ENCODE measurements at regions not wholly inside any gene's neighbourhood (a gene's known extent, or its start where the extent isn't known, plus 50 kb on each side); places are given as distances from the start of the nearest gene placed in this dataset.

- no peaks in the 10 kb centered on the region for H3K36me3 ChIP-seq (ENCODE audit: control insufficient read depth in 3 of 3, insufficient read depth in 2 of 3, low read depth in 1 of 3, low read length in 3 of 3)
- H3K4me1 ChIP-seq (ENCODE audit: control insufficient read depth in 3 of 3, insufficient read depth in 2 of 3, low read depth in 1 of 3, low read length in 2 of 3) = no peaks in the 10 kb centered on the region
- H3K9me3 ChIP-seq (ENCODE audit: control insufficient read depth in 2 of 2, insufficient read depth in 1 of 2, low read depth in 1 of 2, low read length in 1 of 2) = no peaks in the 10 kb centered on the region
- DNase-seq (no peak), FAIRE-seq (no peak)
- no peaks in the 10 kb centered on the region for H3K27me3 ChIP-seq (ENCODE audit: control insufficient read depth in 3 of 3, insufficient read depth in 3 of 3, low read length in 3 of 3)
- no peak overlapping the region for H3K4me3 ChIP-seq (ENCODE audit: low read depth in 1 of 3, low read length in 3 of 3)
- no peak overlapping the region for H3K27ac ChIP-seq (ENCODE audit: low read depth in 1 of 3, low read length in 2 of 3)
These were observed 760.0 kb upstream of the RIOK2 start for GRCh38 chr5:97943036-97943435.

GRCh38 chr5:97951139-97951538 is 768.1 kb upstream of the RIOK2 start:
- H3K27ac ChIP-seq (ENCODE audit: low read depth in 1 of 3, low read length in 2 of 3) = no peak overlapping the region
- WGBS, 3 donors = 64 to 85% (median 72%) methylated on average over 2 of the region's 2 CpGs

GRCh38 chr5:97955450-97955849 is 772.4 kb upstream of the RIOK2 start:
- 89 to 91% (median 89%) methylated on average over 1 of the region's 1 CpG for WGBS, 3 donors
- no peak overlapping the region for H3K27ac ChIP-seq (ENCODE audit: low read depth in 1 of 3, low read length in 2 of 3)
- DNase-seq (no peak), FAIRE-seq (no peak)
- no peak overlapping the region for H3K4me3 ChIP-seq (ENCODE audit: low read depth in 1 of 3, low read length in 3 of 3)
- no peaks in the 10 kb centered on the region for H3K36me3 ChIP-seq (ENCODE audit: control insufficient read depth in 3 of 3, insufficient read depth in 2 of 3, low read depth in 1 of 3, low read length in 3 of 3)
- H3K27me3 ChIP-seq (ENCODE audit: control insufficient read depth in 3 of 3, insufficient read depth in 3 of 3, low read length in 3 of 3) = no peaks in the 10 kb centered on the region
- peaks cover 0 to 8% of the 10 kb centered on the region in 2 donors for H3K9me3 ChIP-seq (ENCODE audit: control insufficient read depth in 2 of 2, insufficient read depth in 1 of 2, low read depth in 1 of 2, low read length in 1 of 2)
- no peaks in the 10 kb centered on the region for H3K4me1 ChIP-seq (ENCODE audit: control insufficient read depth in 3 of 3, insufficient read depth in 2 of 3, low read depth in 1 of 3, low read length in 2 of 3)

More at GRCh38 chr5:97951139-97951538, 768.1 kb upstream of the RIOK2 start:
- DNase-seq = no peak
- Histone ChIP-seq H3K4me3 (ENCODE audit: low read depth in 1 of 3, low read length in 3 of 3) (no peak overlapping the region), H3K9me3 (ENCODE audit: control insufficient read depth in 2 of 2, insufficient read depth in 1 of 2, low read depth in 1 of 2, low read length in 1 of 2) (peaks cover 0 to 7% of the 10 kb centered on the region in 2 donors), H3K27me3 (ENCODE audit: control insufficient read depth in 3 of 3, insufficient read depth in 3 of 3, low read length in 3 of 3) (no peaks in the 10 kb centered on the region), H3K36me3 (ENCODE audit: control insufficient read depth in 3 of 3, insufficient read depth in 2 of 3, low read depth in 1 of 3, low read length in 3 of 3) (no peaks in the 10 kb centered on the region), H3K4me1 (ENCODE audit: control insufficient read depth in 3 of 3, insufficient read depth in 2 of 3, low read depth in 1 of 3, low read length in 2 of 3) (no peaks in the 10 kb centered on the region)
- no peak for FAIRE-seq

GRCh38 chr5:97967292-97967691 is 784.2 kb upstream of the RIOK2 start:
- 60 to 70% (median 68%) methylated on average over 3 of the region's 3 CpGs for WGBS, 3 donors
- DNase-seq = no peak
- H3K4me1 ChIP-seq (ENCODE audit: control insufficient read depth in 3 of 3, insufficient read depth in 2 of 3, low read depth in 1 of 3, low read length in 2 of 3) = no peaks in the 10 kb centered on the region
- no peak for FAIRE-seq
- H3K27ac ChIP-seq (ENCODE audit: low read depth in 1 of 3, low read length in 2 of 3) = no peak overlapping the region
- no peaks in the 10 kb centered on the region for H3K27me3 ChIP-seq (ENCODE audit: control insufficient read depth in 3 of 3, insufficient read depth in 3 of 3, low read length in 3 of 3)
- H3K36me3 ChIP-seq (ENCODE audit: control insufficient read depth in 3 of 3, insufficient read depth in 2 of 3, low read depth in 1 of 3, low read length in 3 of 3) = no peaks in the 10 kb centered on the region
- no peaks in the 10 kb centered on the region for H3K9me3 ChIP-seq (ENCODE audit: control insufficient read depth in 2 of 2, insufficient read depth in 1 of 2, low read depth in 1 of 2, low read length in 1 of 2)
- no peak overlapping the region for H3K4me3 ChIP-seq (ENCODE audit: low read depth in 1 of 3, low read length in 3 of 3)

GRCh38 chr5:97968346-97968745 is 785.3 kb upstream of the RIOK2 start:
- FAIRE-seq (no peak), DNase-seq (no peak)
- Histone ChIP-seq H3K27ac (ENCODE audit: low read depth in 1 of 3, low read length in 2 of 3) (no peak overlapping the region), H3K4me1 (ENCODE audit: control insufficient read depth in 3 of 3, insufficient read depth in 2 of 3, low read depth in 1 of 3, low read length in 2 of 3) (peaks cover 0 to 2% (median 0%) of the 10 kb centered on the region in 3 donors), H3K4me3 (ENCODE audit: low read depth in 1 of 3, low read length in 3 of 3) (no peak overlapping the region), H3K36me3 (ENCODE audit: control insufficient read depth in 3 of 3, insufficient read depth in 2 of 3, low read depth in 1 of 3, low read length in 3 of 3) (no peaks in the 10 kb centered on the region), H3K9me3 (ENCODE audit: control insufficient read depth in 2 of 2, insufficient read depth in 1 of 2, low read depth in 1 of 2, low read length in 1 of 2) (no peaks in the 10 kb centered on the region), H3K27me3 (ENCODE audit: control insufficient read depth in 3 of 3, insufficient read depth in 3 of 3, low read length in 3 of 3) (no peaks in the 10 kb centered on the region)
- WGBS, 3 donors = 90 to 95% (median 92%) methylated on average over 2 of the region's 2 CpGs

GRCh38 chr5:97979740-97980139 is 793.7 kb upstream of the RGMB start:
- no peak for DNase-seq
- no peaks in the 10 kb centered on the region for H3K27me3 ChIP-seq (ENCODE audit: control insufficient read depth in 3 of 3, insufficient read depth in 3 of 3, low read length in 3 of 3)
- no peaks in the 10 kb centered on the region for H3K4me1 ChIP-seq (ENCODE audit: control insufficient read depth in 3 of 3, insufficient read depth in 2 of 3, low read depth in 1 of 3, low read length in 2 of 3)
- no peak overlapping the region for H3K4me3 ChIP-seq (ENCODE audit: low read depth in 1 of 3, low read length in 3 of 3)
- no peak for FAIRE-seq
- 63 to 83% (median 72%) methylated on average over 3 of the region's 3 CpGs for whole genome bisulfite sequencing, 3 donors
- H3K36me3 ChIP-seq (ENCODE audit: control insufficient read depth in 3 of 3, insufficient read depth in 2 of 3, low read depth in 1 of 3, low read length in 3 of 3) = no peaks in the 10 kb centered on the region
- H3K9me3 ChIP-seq (ENCODE audit: control insufficient read depth in 2 of 2, insufficient read depth in 1 of 2, low read depth in 1 of 2, low read length in 1 of 2) = no peaks in the 10 kb centered on the region
- H3K27ac ChIP-seq (ENCODE audit: low read depth in 1 of 3, low read length in 2 of 3) = no peak overlapping the region

GRCh38 chr5:97980291-97980690 is 793.2 kb upstream of the RGMB start:
- H3K36me3 ChIP-seq (ENCODE audit: control insufficient read depth in 3 of 3, insufficient read depth in 2 of 3, low read depth in 1 of 3, low read length in 3 of 3) = no peaks in the 10 kb centered on the region
- no peaks in the 10 kb centered on the region for H3K9me3 ChIP-seq (ENCODE audit: control insufficient read depth in 2 of 2, insufficient read depth in 1 of 2, low read depth in 1 of 2, low read length in 1 of 2)
- H3K4me3 ChIP-seq (ENCODE audit: low read depth in 1 of 3, low read length in 3 of 3) = no peak overlapping the region
- H3K4me1 ChIP-seq (ENCODE audit: control insufficient read depth in 3 of 3, insufficient read depth in 2 of 3, low read depth in 1 of 3, low read length in 2 of 3) = no peaks in the 10 kb centered on the region
- WGBS, 3 donors = 91 to 94% (median 93%) methylated on average over 1 of the region's 1 CpG
- no peak for FAIRE-seq
- no peak overlapping the region for H3K27ac ChIP-seq (ENCODE audit: low read depth in 1 of 3, low read length in 2 of 3)
- no peaks in the 10 kb centered on the region for H3K27me3 ChIP-seq (ENCODE audit: control insufficient read depth in 3 of 3, insufficient read depth in 3 of 3, low read length in 3 of 3)
- DNase-seq = no peak

GRCh38 chr5:97986069-97986468 is 787.4 kb upstream of the RGMB start:
- WGBS, 3 donors = 70 to 81% (median 75%) methylated on average over 4 of the region's 4 CpGs
- DNase-seq = no peak
- Histone ChIP-seq H3K36me3 (ENCODE audit: control insufficient read depth in 3 of 3, insufficient read depth in 2 of 3, low read depth in 1 of 3, low read length in 3 of 3) (no peaks in the 10 kb centered on the region), H3K27me3 (ENCODE audit: control insufficient read depth in 3 of 3, insufficient read depth in 3 of 3, low read length in 3 of 3) (no peaks in the 10 kb centered on the region), H3K4me3 (ENCODE audit: low read depth in 1 of 3, low read length in 3 of 3) (no peak overlapping the region), H3K27ac (ENCODE audit: low read depth in 1 of 3, low read length in 2 of 3) (no peak overlapping the region), H3K9me3 (ENCODE audit: control insufficient read depth in 2 of 2, insufficient read depth in 1 of 2, low read depth in 1 of 2, low read length in 1 of 2) (no peaks in the 10 kb centered on the region), H3K4me1 (ENCODE audit: control insufficient read depth in 3 of 3, insufficient read depth in 2 of 3, low read depth in 1 of 3, low read length in 2 of 3) (no peaks in the 10 kb centered on the region)
- no peak for FAIRE-seq

GRCh38 chr5:97991236-97991635 is 782.2 kb upstream of the RGMB start:
- DNase-seq (no peak), FAIRE-seq (no peak)
- H3K27ac ChIP-seq (ENCODE audit: low read depth in 1 of 3, low read length in 2 of 3) = no peak overlapping the region
- no peaks in the 10 kb centered on the region for H3K36me3 ChIP-seq (ENCODE audit: control insufficient read depth in 3 of 3, insufficient read depth in 2 of 3, low read depth in 1 of 3, low read length in 3 of 3)
- H3K27me3 ChIP-seq (ENCODE audit: control insufficient read depth in 3 of 3, insufficient read depth in 3 of 3, low read length in 3 of 3) = no peaks in the 10 kb centered on the region
- WGBS, 3 donors = 89 to 93% (median 90%) methylated on average over 7 of the region's 7 CpGs
- H3K4me1 ChIP-seq (ENCODE audit: control insufficient read depth in 3 of 3, insufficient read depth in 2 of 3, low read depth in 1 of 3, low read length in 2 of 3) = no peaks in the 10 kb centered on the region
- no peak overlapping the region for H3K4me3 ChIP-seq (ENCODE audit: low read depth in 1 of 3, low read length in 3 of 3)
- H3K9me3 ChIP-seq (ENCODE audit: control insufficient read depth in 2 of 2, insufficient read depth in 1 of 2, low read depth in 1 of 2, low read length in 1 of 2) = peaks cover 0 to 3% of the 10 kb centered on the region in 2 donors
